GM18520 (cell line): ENCODE measurements at regions not wholly inside any gene's neighbourhood (a gene's known extent, or its start where the extent isn't known, plus 50 kb on each side); places are given as distances from the start of the nearest gene placed in this dataset.

Experiments
- ATAC-seq: cut with Tn5 transposase; IDR thresholded peaks from one replicate; pipeline ENCODE4 v1.9.1; 2021; ENCODE audit not compliant: unreplicated experiment

DNA sequence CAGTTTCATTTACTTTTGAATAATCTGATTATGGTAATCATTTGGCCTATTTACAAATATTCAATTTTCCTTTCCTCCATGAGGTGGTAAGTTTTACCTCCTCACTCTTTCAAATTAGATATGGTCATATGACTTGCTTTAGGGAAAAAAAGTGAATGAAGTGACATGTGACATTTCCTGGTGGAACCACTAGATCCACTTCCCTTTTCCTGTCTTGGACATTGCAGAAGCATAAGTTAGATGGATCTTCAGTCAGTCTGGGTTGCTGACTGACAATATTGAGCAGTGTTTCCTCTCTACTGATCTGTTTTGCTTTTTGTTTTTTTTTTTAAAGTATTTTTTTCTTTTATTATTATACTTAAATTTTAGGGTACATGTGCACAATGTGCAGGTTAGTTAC, 481.1 kb upstream of the PTBP2 start:
- ATAC-seq = no peak

- no peak for ATAC-seq
These were observed 468.1 kb upstream of the PTBP2 start for GRCh38 chr1:96253246-96254035.

GRCh38 chr1:96256130-96256790, 465.3 kb upstream of the PTBP2 start:
- no peak for ATAC-seq

GRCh38 chr1:96259399-96259798, 462.2 kb upstream of the PTBP2 start:
- ATAC-seq = no peak

DNA sequence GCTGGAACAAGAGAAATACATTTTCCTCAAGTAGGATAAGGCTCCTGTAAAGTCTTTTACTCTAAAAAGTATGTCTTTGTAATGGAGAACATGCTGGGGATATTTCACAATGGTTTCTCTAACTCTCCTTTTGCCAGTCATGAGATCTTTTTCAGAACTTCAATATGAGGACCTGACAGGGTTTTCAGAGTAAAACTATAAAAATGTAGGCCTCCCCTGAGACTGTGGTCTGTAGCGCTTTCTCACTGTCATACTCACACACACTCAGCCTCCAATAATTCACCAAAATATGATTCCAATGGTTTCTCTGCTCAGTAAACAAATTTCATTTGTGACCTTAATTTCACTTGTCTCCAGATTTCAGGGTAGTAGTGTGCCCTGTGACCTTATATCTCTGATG, 440.1 kb upstream of the PTBP2 start:
- no peak for ATAC-seq

DNA sequence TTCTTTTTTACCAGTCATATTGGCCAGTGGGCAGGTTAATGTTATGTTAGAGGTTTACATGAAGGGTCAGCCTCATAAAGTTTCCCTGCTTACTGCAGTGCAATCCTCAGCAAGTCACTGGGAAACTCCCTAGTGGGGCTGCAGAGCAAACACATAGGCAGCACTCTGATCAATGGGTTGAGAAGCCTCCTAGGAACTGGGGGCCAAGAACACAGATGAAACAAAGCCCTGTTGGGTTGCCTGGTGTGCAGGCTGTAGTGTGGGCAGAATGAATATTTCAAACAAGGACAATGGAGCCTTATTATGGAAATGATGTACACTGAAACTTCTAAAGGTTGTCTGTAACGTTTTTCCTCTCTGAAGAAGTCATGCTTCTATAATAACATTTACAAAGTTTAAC, 431.6 kb upstream of the PTBP2 start:
- no peak for ATAC-seq

- ATAC-seq = no peak
These were observed 430.8 kb upstream of the PTBP2 start for GRCh38 chr1:96290801-96291200.

- no peak for ATAC-seq
These were observed 430.1 kb upstream of the PTBP2 start for GRCh38 chr1:96291468-96291867.

- ATAC-seq = no peak
These were observed 429.4 kb upstream of the PTBP2 start for GRCh38 chr1:96292141-96292540.

DNA sequence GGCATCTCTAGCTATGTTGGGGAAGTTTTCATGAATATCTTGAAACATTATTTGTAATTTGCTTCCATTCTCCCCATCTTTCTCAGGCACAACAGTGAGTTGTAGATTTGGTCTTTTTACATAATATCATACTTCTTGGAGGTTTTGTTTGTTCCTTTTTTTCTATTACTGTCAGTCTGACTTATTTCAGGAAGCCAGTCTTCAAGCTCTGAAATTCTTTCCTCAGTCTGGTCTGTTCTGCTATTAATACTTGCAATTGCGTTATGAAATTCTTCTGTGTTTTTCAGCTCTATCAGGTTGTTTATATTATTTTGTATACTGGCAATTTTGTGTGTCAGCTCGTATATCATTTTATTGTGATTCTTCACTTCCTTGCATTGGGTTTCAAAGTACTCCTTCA, 424.6 kb upstream of the PTBP2 start:
- ATAC-seq = no peak

DNA sequence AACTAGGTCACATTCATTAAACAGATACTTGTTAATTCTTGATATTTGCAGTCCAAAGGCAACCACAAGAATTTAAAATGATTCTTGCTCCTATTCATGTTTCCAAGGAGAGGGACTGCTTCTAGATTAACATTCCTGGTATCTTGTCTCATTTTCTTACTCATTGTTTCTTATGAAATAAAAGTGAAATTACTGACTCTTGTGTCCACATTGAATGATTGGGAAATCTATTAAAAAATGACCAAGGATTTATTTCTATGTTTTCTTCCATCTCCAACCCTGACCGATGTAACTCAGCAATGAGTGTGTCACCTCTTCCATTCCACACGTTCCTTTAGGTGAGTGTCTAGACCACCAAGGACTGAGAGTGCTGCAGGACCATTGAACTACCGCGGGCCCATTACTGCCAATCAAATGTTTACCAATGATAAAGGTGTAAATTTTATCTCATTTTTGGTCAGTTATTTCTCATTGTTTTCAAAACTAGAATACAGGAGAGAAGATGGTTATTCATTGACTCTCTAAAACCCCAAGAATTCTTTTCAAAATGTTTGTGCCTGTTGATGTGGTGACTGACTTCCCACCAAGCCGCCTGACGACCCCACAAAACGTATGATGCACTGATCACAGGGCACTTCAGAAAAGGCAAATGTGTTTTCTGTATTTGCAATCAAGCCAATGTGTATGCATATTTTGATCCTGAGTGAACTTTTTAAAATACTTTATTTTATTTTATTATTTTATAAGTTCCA, 414.6 kb upstream of the PTBP2 start:
- no peak for ATAC-seq

- ATAC-seq = no peak
These were observed 413.3 kb upstream of the PTBP2 start for GRCh38 chr1:96308314-96308713.

DNA sequence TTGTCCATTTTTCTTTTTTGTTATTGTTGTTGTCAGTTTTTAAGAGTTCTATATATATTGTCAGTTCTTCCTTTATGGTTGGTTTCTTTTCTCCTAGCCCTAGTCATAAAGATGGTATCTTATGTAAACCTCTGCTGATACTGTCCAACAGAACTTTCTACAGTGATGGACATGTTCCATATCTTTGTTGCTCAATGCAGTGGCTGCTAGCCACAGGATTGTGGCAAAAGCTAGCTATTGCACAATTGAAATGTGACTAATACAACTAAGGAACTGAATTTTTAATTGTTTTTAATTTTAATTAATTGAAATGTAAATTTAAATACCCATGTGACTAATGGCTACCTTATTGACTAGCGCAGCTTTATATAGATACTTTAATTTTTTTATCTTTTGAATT, 411.8 kb upstream of the PTBP2 start:
- ATAC-seq = no peak

- no peak for ATAC-seq
These were observed 408.4 kb upstream of the PTBP2 start for GRCh38 chr1:96313216-96313615.

GRCh38 chr1:96329121-96329520, 392.5 kb upstream of the PTBP2 start:
- no peak for ATAC-seq

DNA sequence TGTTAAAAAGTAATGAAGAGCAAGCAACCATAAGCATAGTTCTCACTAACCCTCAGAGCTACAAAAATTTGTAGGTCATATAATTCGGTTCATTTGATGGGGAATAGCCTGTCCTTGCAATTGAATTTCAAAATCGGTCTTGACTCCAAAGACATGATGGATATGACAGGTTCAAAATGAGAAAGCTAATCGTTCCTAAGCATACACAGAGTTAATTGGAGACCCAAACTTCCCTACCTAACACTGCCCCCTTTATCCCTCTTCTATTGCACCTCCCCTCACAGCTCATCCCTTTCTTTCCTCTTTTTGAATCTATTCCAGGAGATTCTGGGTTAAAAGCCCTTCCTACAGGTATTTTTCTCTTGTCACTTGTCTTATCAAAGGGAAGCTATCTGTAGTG, 390.0 kb upstream of the PTBP2 start:
- no peak for ATAC-seq

DNA sequence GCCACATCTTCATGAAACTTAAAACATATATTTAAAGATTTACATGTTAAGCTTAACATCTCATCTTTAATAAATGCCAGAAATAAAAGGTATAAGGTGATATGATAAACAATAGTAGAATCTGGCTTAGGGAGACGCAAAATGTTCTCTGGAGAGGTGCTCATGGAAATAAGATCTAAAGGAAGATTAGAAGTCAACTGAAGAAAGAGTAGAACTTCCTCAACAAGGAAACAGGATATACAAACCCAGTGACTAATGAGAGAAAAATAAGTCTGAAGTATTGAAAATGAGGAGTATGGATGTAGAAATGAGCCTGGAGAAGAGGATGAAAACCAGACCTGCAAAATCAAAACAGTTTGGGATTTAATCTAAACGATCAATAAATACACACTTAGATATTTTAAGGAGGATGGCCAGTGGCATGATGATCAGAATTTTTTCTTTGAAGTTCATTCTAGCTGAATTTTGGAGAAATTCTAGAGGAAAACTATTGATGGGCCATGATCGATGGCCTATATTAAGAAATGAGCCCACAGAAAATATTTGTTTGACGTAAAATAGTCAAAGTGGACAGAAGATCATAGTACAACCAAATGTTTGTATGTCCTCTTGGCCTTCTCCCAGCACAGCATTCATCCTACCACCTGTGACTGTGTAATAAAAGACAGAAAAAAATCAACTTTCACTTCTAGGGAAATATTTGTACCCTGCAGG, 387.9 kb upstream of the PTBP2 start:
- no peak for ATAC-seq

DNA sequence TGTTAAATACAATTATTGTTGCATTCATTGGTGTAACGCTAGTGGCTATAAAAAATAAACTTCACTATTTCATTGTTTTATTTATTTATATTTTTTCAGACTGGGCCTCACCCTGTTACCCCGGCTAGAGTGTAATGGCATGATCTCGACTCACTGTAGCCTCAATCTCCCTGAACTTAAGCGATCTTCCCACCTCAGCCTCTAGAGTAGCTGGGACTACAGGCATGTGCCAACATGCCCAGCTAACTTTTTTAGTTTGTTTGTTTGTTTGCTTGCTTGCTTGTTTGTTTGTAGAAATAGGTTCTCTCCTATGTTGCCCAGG, 387.4 kb upstream of the PTBP2 start:
- ATAC-seq = no peak

GRCh38 chr1:96338622-96339021, 383.0 kb upstream of the PTBP2 start:
- ATAC-seq = no peak

DNA sequence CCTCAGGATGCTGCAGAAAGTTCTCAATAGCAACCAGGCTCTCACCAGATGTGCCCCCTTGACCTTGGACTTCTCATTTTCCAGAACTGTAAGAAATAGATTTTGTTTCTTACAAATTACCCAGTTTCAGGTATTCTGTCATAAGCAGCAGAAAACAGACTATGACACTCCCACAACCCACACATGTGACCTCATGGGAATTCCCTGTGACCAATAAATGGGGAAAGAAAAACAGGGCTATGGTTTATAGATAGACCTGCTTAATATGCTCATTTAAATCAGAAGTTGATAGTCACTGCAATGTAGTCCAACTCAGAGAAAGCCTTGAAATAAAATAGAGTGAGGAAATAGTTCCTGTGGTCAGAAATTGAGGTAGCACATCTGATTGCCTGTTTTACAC, 380.9 kb upstream of the PTBP2 start:
- ATAC-seq = no peak

DNA sequence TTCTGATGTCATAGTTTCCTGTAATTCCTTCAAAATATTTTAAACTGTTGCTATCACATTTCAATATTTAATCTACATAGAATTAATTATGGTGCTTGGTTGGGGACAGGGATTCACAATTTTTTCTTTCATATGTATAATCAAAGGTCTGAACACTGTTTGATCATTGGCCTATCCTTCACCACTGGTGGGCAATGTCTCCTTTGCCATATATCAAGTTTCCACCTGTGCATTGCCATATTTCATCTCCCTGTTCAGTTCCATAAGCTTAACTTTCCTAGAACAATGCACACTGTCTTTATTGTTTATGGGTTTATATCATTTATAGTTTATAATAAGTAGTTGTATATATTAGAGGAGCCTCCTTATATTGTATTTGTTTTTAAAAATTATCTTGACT, 374.9 kb upstream of the PTBP2 start:
- no peak for ATAC-seq

GRCh38 chr1:96349896-96350295, 371.7 kb upstream of the PTBP2 start:
- ATAC-seq = no peak
